OCI-LY7 (cell line): ENCODE measurements at regions not wholly inside any gene's neighbourhood (a gene's known extent, or its start where the extent isn't known, plus 50 kb on each side); places are given as distances from the start of the nearest gene placed in this dataset.
"Not testable (repeated sequence)": the region's sequence is repeated elsewhere in the genome, so short reads cannot be mapped to it uniquely, and the experiment has no call there.

Source experiments
- EZH2phosphoT487 ChIP-seq: fragments of 200-600 bp; sonication (generic); IDR thresholded peaks from 2 replicates; pipeline ENCODE4 v1.6.1; 2018; ENCODE audit warnings: low read depth, borderline replicate concordance, mild to moderate bottlenecking, mixed run types, antibody characterized with exemption, low read length, moderate library complexity, mixed read lengths
- TF ChIP-seq, protein P1 (sequence below): fragments of 200-600 bp; sonication (generic); conservative IDR thresholded peaks from 2 replicates; pipeline ENCODE4 v1.5.1; 2014; ENCODE audit warnings: mild to moderate bottlenecking, antibody characterized with exemption, low read length, moderate library complexity, mixed read lengths

GRCh38 chr2:37774171-37774944 lies 102.9 kb upstream of the CDC42EP3 start:
- TF ChIP-seq, protein P1, sequence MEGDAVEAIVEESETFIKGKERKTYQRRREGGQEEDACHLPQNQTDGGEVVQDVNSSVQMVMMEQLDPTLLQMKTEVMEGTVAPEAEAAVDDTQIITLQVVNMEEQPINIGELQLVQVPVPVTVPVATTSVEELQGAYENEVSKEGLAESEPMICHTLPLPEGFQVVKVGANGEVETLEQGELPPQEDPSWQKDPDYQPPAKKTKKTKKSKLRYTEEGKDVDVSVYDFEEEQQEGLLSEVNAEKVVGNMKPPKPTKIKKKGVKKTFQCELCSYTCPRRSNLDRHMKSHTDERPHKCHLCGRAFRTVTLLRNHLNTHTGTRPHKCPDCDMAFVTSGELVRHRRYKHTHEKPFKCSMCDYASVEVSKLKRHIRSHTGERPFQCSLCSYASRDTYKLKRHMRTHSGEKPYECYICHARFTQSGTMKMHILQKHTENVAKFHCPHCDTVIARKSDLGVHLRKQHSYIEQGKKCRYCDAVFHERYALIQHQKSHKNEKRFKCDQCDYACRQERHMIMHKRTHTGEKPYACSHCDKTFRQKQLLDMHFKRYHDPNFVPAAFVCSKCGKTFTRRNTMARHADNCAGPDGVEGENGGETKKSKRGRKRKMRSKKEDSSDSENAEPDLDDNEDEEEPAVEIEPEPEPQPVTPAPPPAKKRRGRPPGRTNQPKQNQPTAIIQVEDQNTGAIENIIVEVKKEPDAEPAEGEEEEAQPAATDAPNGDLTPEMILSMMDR: not testable (repeated sequence)
- TF ChIP-seq EZH2phosphoT487: not testable (repeated sequence)
